Uterus (tissue), 3 donors: ENCODE measurements at regions not wholly inside any gene's neighbourhood (a gene's known extent, or its start where the extent isn't known, plus 50 kb on each side); places are given as distances from the start of the nearest gene placed in this dataset.

Experiments
- DNase-seq, 2 donors: peaks; one replicate each; pipeline ENCODE4 v3.0.0-alpha.2; 2019 to 2020
- H3K27ac ChIP-seq, 2 donors: fragments of 200-600 bp; sonication (generic); 1 replicate in 1 of 2; 2 replicates in 1 of 2; pipeline ENCODE4 v1.5.1; 2016 to 2018
- H3K27me3 ChIP-seq, 2 donors: fragments of 200-600 bp; sonication (generic); one replicate each; pipeline ENCODE4 v1.5.1; 2018 to 2019; ENCODE audit warnings: control low read depth in 1 of 2
- H3K36me3 ChIP-seq, 2 donors: fragments of 200-600 bp; sonication (generic); one replicate each; pipeline ENCODE4 v1.5.1; 2019; ENCODE audit warnings: control low read depth in 1 of 2
- H3K4me1 ChIP-seq, 2 donors: fragments of 200-600 bp; sonication (generic); one replicate each; pipeline ENCODE4 v1.5.1; 2018 to 2019; ENCODE audit warnings: control low read depth in 1 of 2
- H3K4me3 ChIP-seq, 2 donors: fragments of 200-600 bp; sonication (generic); 1 replicate in 1 of 2; 2 replicates in 1 of 2; pipeline ENCODE4 v1.5.1; 2018 to 2019; ENCODE audit warnings: mild to moderate bottlenecking in 1 of 2
- H3K9me3 ChIP-seq, 2 donors: fragments of 200-600 bp; sonication (generic); one replicate each; pipeline ENCODE4 v1.5.1; 2019; ENCODE audit warnings: control low read depth in 1 of 2
- POLR2A ChIP-seq, 2 donors: fragments of 450-650 bp; IDR thresholded peaks; one replicate each; pipeline ENCODE4 v1.6.1; 2016; ENCODE audit warnings: antibody characterized with exemption in 2 of 2, mild to moderate bottlenecking in 1 of 2, moderate library complexity in 1 of 2
- intact Hi-C: fragments of 100-400 bp; cut with DNase I; formaldehyde crosslinking; loops from one replicate; pipeline ENCODE4 v1.15.1; 2023; ENCODE audit warnings: low total_unique reads
- TF ChIP-seq, protein P1 (sequence below), 4 experiments: fragments of 200-600 bp in 2 of 4; fragments of 450-650 bp in 2 of 4; sonication (generic) in 2 of 4; IDR thresholded peaks; one replicate each; pipeline ENCODE4 v1.5.1; 2016 to 2019; ENCODE audit warnings: antibody characterized with exemption in 4 of 4, mild to moderate bottlenecking in 2 of 4, moderate library complexity in 1 of 4
- donor health status: DM: yes; HTN: yes; CAD: no.

DNA sequence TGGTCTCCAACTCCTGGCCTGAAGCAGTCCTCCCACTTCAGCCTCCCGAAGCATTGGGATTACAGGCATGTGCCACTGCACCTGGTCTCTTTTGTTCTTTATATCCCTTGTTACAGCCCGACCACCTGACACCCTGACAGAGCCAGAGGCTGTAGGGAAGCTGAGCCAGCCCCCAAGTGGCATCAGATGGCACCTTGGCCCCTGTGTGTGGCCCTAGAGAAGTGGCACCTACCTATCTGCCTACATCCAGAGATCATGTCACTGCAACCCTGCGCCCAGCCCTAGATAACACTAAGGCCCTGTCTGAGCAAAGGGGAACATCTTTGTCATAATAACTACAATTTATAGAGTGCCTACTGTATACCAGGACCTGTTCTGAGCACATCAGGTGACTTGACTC lies 235.0 kb downstream of the AACS start:
- no peak overlapping the region for H3K27ac ChIP-seq
- intact Hi-C loops = no loop called here
- H3K27me3 ChIP-seq = no peaks in the 10 kb centered on the region
- no peak overlapping the region for H3K4me3 ChIP-seq
- TF ChIP-seq, protein P1, sequence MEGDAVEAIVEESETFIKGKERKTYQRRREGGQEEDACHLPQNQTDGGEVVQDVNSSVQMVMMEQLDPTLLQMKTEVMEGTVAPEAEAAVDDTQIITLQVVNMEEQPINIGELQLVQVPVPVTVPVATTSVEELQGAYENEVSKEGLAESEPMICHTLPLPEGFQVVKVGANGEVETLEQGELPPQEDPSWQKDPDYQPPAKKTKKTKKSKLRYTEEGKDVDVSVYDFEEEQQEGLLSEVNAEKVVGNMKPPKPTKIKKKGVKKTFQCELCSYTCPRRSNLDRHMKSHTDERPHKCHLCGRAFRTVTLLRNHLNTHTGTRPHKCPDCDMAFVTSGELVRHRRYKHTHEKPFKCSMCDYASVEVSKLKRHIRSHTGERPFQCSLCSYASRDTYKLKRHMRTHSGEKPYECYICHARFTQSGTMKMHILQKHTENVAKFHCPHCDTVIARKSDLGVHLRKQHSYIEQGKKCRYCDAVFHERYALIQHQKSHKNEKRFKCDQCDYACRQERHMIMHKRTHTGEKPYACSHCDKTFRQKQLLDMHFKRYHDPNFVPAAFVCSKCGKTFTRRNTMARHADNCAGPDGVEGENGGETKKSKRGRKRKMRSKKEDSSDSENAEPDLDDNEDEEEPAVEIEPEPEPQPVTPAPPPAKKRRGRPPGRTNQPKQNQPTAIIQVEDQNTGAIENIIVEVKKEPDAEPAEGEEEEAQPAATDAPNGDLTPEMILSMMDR (IDR thresholded peaks at IDR 0.05) = no peak
- no peak for TF ChIP-seq POLR2A (IDR thresholded peaks at IDR 0.05)
- no peaks in the 10 kb centered on the region for H3K36me3 ChIP-seq
- H3K9me3 ChIP-seq = no peaks in the 10 kb centered on the region
- no peaks in the 10 kb centered on the region for H3K4me1 ChIP-seq
- DNase-seq = no peak

- H3K4me3 ChIP-seq = no peak overlapping the region
- H3K27me3 ChIP-seq = no peaks in the 10 kb centered on the region
- no peaks in the 10 kb centered on the region for H3K36me3 ChIP-seq
- intact Hi-C loops = no loop called here
- H3K4me1 ChIP-seq = no peaks in the 10 kb centered on the region
- no peaks in the 10 kb centered on the region for H3K9me3 ChIP-seq
- no peak for TF ChIP-seq POLR2A (IDR thresholded peaks at IDR 0.05)
- TF ChIP-seq, protein P1 (IDR thresholded peaks at IDR 0.05) = no peak
- H3K27ac ChIP-seq = no peak overlapping the region
- DNase-seq = no peak
These were observed 238.1 kb downstream of the AACS start for GRCh38 chr12:125303337-125303736.

- no peak overlapping the region for H3K27ac ChIP-seq
- no peak for TF ChIP-seq POLR2A (IDR thresholded peaks at IDR 0.05)
- TF ChIP-seq, protein P1 (IDR thresholded peaks at IDR 0.05) = no peak
- intact Hi-C loops = no loop called here
- H3K4me3 ChIP-seq = no peak overlapping the region
- no peak for DNase-seq
- H3K27me3 ChIP-seq = no peaks in the 10 kb centered on the region
- H3K36me3 ChIP-seq = no peaks in the 10 kb centered on the region
- H3K4me1 ChIP-seq = no peaks in the 10 kb centered on the region
- H3K9me3 ChIP-seq = no peaks in the 10 kb centered on the region
These were observed 238.8 kb downstream of the AACS start for GRCh38 chr12:125304029-125304428.

DNA sequence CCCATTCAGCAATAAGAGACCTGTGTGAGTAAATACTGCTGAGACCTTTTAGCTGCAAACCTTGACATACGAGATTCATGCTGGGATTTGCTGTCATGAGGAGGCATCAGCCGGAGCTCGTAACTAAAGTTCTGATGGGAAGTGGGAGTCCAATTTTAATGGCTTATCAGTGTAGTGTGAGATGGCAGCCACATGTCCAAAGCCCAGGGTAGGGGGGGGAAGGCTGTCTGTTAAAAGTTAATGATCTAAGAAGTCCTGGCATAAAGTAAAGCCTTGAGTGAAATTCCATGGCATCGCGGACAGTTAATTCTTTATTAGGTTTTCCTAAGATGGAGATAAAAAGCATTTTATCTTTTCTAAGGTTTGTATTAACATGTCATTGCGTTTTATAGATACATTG lies 240.0 kb downstream of the AACS start:
- no peak overlapping the region for H3K27ac ChIP-seq
- no peaks in the 10 kb centered on the region for H3K9me3 ChIP-seq
- intact Hi-C loops = no loop called here
- no peak for TF ChIP-seq POLR2A (IDR thresholded peaks at IDR 0.05)
- TF ChIP-seq, protein P1 (IDR thresholded peaks at IDR 0.05) = no peak
- no peak for DNase-seq
- no peaks in the 10 kb centered on the region for H3K36me3 ChIP-seq
- no peak overlapping the region for H3K4me3 ChIP-seq
- no peaks in the 10 kb centered on the region for H3K27me3 ChIP-seq
- no peaks in the 10 kb centered on the region for H3K4me1 ChIP-seq

DNA sequence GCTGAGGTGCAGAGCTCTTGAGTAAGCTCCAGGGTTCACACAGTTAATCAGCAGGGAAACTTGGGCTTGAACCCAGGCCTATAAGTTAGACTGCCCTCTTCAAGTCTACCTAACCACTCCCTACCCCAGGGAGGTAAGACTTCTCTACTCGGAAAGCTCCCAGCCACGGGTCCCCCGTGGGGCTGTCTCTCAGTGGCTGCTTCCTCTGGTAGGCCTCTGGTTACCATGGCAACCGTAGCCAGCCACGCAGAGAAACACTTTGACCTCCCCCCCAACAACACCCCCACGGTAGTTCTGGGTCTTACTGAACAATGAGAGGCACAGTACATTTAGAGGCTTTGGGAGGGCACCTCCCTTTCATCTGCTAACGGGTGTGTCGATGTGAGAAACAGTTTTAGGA lies 245.2 kb downstream of the AACS start:
- no peak for DNase-seq
- H3K4me3 ChIP-seq = no peak overlapping the region
- intact Hi-C loops = no loop called here
- no peaks in the 10 kb centered on the region for H3K4me1 ChIP-seq
- no peak overlapping the region for H3K27ac ChIP-seq
- H3K9me3 ChIP-seq = no peaks in the 10 kb centered on the region
- H3K27me3 ChIP-seq = no peaks in the 10 kb centered on the region
- TF ChIP-seq POLR2A (IDR thresholded peaks at IDR 0.05) = no peak
- TF ChIP-seq, protein P1 (IDR thresholded peaks at IDR 0.05) = no peak
- no peaks in the 10 kb centered on the region for H3K36me3 ChIP-seq
